Kidney epithelial cell (primary cell): ENCODE measurements at regions not wholly inside any gene's neighbourhood (a gene's known extent, or its start where the extent isn't known, plus 50 kb on each side); places are given as distances from the start of the nearest gene placed in this dataset.

Experiments
- DNase-seq: peaks from one replicate; pipeline ENCODE4 v3.0.0-alpha.2; 2010; ENCODE audit warnings: low read depth
- H3K27me3 ChIP-seq: 2 replicates; pipeline ENCODE4 v1.6.0; 2011; ENCODE audit warnings: low read length; ENCODE audit not compliant: control insufficient read depth, insufficient read depth
- H3K36me3 ChIP-seq: 2 replicates; pipeline ENCODE4 v1.5.1; 2011; ENCODE audit warnings: low read length; ENCODE audit not compliant: control insufficient read depth, insufficient read depth
- H3K4me3 ChIP-seq: 2 replicates; pipeline ENCODE4 v1.5.1; 2011; ENCODE audit warnings: low read depth, mild to moderate bottlenecking, control low read depth, low read length
- TF ChIP-seq, protein P1 (sequence below): IDR thresholded peaks from 2 replicates; pipeline ENCODE4 v1.5.1; 2011; ENCODE audit warnings: mild to moderate bottlenecking, moderate library complexity, low read length, control low read depth, inconsistent platforms; ENCODE audit not compliant: insufficient read depth, poor library complexity, severe bottlenecking

DNA sequence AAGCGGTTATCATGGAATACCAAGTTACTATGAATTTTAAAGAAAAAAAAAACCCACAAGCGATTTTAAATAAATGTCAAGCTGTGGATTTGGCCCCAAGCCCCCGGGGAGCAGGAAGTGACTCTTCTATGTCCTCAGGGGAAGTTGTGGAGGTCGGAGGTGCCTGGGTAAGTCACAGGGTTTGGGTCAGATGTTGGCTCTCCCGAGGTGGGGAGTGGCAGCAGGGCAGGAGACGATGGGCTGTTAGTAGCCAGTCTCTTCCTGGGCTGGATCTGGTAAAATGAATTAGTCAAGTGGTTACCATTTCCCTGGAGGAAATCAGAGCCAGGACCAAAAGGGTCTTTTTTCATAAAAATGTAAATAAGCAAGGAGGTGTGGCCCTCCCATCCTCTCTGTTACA, 316.7 kb downstream of the TLE3 start:
- DNase-seq = no peak
- Histone ChIP-seq H3K4me3 (no peak overlapping the region), H3K27me3 (peaks cover 2% of the 10 kb centered on the region), H3K36me3 (no peaks in the 10 kb centered on the region)
- TF ChIP-seq, protein P1, sequence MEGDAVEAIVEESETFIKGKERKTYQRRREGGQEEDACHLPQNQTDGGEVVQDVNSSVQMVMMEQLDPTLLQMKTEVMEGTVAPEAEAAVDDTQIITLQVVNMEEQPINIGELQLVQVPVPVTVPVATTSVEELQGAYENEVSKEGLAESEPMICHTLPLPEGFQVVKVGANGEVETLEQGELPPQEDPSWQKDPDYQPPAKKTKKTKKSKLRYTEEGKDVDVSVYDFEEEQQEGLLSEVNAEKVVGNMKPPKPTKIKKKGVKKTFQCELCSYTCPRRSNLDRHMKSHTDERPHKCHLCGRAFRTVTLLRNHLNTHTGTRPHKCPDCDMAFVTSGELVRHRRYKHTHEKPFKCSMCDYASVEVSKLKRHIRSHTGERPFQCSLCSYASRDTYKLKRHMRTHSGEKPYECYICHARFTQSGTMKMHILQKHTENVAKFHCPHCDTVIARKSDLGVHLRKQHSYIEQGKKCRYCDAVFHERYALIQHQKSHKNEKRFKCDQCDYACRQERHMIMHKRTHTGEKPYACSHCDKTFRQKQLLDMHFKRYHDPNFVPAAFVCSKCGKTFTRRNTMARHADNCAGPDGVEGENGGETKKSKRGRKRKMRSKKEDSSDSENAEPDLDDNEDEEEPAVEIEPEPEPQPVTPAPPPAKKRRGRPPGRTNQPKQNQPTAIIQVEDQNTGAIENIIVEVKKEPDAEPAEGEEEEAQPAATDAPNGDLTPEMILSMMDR = no peak

- peaks cover 2% of the 10 kb centered on the region for H3K27me3 ChIP-seq
- no peak for DNase-seq
- no peaks in the 10 kb centered on the region for H3K36me3 ChIP-seq
- no peak overlapping the region for H3K4me3 ChIP-seq
- TF ChIP-seq, protein P1 = no peak
Measured at GRCh38 chr15:69781411-69782125, 316.1 kb downstream of the TLE3 start.

DNA sequence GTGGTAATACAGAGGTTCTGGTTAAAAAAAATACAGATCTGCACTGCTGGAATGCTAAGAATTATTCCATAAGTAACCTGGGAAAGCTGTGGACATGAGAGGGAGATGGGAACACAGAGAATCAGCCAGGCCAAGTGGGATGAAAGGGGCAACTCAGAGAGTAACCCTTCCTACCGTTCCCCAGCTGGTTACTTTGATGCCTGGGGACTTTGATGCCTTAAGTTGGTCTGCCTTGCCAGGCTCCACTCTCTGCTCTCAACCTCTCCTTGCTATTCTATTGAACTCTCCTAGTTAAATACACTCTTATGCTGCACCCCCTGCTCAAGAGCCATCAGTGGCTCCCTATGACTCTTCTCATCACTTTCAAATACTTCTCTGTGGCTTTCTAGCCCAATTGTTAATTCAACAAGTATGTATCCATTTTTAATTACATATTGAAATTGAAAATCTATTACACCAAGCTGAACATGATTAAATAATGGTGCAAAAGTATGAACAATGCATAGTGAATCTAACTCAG, 315.5 kb downstream of the TLE3 start:
- TF ChIP-seq, protein P1 = no peak
- no peak for DNase-seq
- Histone ChIP-seq H3K36me3 (no peaks in the 10 kb centered on the region), H3K27me3 (peaks cover 2% of the 10 kb centered on the region), H3K4me3 (no peak overlapping the region)

DNA sequence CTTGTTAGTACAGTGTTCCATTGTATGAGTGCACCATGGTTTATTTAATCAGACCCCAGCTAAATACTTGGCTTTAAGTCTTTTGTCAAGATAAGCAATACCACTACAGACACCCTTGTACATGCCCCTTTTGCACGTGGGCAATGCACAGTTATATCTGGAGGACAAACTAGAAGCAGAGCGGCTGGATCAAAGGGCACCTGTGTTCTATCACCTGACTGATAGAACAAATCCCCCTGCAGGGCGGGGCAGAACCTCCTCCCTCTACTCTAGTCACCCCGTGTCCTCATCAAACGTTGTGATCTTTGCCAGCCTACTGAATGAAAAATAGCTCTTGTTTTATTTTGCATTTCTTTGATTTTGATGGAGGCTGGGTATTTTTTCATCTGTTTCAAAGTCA, 314.9 kb downstream of the TLE3 start:
- Histone ChIP-seq H3K4me3 (no peak overlapping the region), H3K36me3 (no peaks in the 10 kb centered on the region), H3K27me3 (peaks cover 2% of the 10 kb centered on the region)
- TF ChIP-seq, protein P1 = no peak
- DNase-seq = no peak

DNA sequence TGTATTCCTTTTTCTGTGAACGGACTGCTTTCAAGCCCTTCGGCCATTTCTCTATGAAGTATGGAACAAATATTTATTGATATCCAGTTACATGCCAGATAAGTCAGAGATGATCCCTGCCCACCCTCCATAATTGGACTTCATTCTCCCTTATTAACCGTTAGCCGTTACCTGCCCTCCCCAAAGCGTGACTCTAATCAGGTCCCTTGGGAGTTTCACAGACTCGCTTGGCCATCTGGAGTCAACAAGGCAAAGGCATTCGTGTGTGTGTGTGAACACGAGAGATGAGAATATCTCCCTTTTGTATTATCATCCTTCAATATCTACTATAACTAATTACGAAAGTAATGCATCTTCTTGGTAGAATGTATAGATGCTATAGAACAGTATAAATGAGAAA, 314.5 kb downstream of the TLE3 start:
- Histone ChIP-seq H3K36me3 (no peaks in the 10 kb centered on the region), H3K4me3 (no peak overlapping the region), H3K27me3 (peaks cover 2% of the 10 kb centered on the region)
- DNase-seq = no peak
- TF ChIP-seq, protein P1 = no peak
